RCC 7860 (cell line): ENCODE measurements at regions not wholly inside any gene's neighbourhood (a gene's known extent, or its start where the extent isn't known, plus 50 kb on each side); places are given as distances from the start of the nearest gene placed in this dataset.

ENCODE experiments used
- DNase-seq: peaks from one replicate; pipeline ENCODE4 v3.0.0-alpha.2; 2015; ENCODE audit warnings: low spot score
- FAIRE-seq: peaks from 2 replicates; lab custom pipeline; 2012; peaks lifted over from hg19 to GRCh38; lab: Jason Lieb, UNC

DNA sequence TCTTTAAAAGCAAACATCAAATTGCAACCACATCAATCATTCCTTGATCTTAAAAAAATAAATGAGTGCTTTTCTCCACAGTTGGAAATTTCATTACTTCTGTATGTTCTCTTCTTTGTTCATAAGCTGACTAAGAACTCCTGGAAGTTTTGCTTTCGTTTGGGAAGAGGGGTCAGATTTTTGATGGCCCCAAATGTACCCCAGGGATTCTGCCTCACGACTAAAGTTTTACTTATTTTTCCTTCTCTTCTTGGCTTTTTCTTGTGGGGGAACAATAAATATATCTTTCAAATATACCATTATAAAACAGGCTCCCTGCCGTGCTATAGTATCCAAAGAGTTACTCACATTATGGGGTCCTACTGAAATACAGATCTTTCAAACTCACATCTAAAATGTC is 215.0 kb upstream of the CDIN1 start:
- FAIRE-seq (no peak), DNase-seq (no peak)

DNA sequence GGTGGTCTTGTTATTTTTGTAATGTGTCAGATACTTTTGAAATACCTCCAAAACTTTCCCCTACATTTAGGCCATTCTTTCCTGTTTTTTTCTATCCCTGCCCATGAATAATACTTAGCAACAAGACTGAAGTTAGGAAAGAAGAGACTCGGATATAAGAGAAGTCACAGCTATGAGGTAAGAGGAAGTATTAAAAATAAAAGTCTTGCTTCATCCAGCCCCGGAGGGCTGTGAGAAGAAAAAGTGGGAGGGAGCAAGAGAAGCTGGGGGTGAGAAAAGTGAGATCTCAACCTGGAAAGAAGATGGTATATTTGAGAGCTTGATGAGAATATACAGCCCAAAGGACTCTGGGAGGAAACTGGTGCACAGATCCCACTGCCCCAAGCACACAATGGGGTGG is 213.5 kb upstream of the CDIN1 start:
- no peak for DNase-seq
- no peak for FAIRE-seq

DNA sequence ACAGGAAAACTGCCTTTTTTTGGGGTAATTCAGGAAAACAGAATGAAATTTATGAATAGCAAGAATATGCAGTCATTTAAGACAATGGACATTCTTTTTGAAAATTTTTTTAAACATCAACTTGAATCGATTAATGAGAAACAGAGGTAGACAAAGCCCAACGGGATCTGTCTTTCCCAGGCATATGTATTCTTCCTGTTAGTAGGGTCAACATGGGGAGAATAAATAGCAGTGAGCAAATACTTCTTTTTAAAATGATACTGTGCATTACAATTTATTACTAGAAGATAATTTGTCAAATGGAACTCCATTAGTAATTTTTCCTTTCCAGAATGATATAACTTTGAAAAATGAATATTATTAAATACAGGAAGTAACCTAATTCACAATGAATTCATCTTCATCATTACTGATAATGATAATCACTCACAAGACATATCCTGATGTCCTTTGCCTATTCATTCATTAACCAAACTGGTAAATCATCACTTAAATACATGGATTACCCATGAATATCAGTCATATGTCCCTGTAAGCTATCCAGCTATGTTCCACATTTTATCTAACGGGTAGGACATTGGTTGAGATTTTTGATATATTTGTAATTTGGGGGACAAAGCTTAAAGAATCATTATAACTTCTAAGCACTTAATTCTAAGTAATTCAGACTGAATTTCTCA is 209.2 kb upstream of the CDIN1 start:
- DNase-seq: peak; percentile 44
- FAIRE-seq: no peak

DNA sequence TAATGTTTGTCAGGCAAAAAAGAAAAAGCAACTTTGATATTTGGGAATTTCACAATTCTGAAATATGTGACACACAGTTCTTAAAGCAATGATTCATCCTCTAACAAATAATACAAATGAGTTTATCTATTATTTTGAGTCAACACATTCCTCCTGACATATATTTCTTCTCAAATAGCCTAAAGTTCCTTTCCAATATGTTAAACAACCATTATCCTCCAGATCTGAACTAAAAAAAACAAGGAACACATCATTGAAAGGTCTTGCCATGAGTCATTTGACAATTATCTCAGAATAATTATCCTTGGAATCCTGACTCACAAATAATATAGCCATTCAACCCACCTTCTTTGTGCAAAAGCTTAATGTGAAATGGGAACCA is 208.7 kb upstream of the CDIN1 start:
- DNase-seq (peak; percentile 59), FAIRE-seq (peak; percentile 88)

DNA sequence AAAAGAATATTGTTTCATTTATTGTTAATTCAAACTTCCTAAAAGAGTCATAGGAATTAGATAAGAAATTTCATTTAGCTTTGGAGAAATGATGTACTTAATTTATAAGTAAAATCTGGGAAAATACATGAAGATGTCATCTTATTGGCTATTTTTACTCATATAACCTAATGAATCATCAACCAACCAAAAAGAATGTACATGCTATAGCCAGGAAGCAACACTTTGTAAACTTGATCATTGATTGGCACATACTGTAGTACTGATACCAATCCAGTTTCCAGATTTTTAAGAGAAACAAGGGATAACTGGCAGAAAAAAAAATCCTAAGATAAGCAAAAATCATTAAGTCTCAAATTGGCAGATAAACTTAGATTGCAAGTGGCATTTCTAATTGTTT is 207.9 kb upstream of the CDIN1 start:
- DNase-seq: peak; percentile 37
- peak; percentile 52 for FAIRE-seq

DNA sequence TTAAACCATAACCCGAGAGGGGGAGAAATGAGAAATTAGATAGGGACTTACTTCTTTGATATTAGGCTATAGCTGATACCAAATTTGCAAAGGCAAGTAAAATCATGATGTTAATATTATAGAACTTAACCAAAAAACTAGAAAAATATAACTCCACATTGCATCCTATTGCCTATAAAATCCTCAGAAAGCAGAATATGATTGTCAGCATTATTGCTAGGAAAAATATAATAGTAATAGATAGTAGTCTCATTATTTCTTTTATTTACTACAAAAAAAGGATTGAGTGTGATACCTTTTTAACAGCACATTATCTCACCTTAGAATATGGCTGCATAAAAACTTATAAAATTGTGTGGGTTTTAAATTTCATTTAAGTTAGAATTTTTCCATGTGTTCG is 206.5 kb upstream of the CDIN1 start:
- DNase-seq (no peak), FAIRE-seq (no peak)

DNA sequence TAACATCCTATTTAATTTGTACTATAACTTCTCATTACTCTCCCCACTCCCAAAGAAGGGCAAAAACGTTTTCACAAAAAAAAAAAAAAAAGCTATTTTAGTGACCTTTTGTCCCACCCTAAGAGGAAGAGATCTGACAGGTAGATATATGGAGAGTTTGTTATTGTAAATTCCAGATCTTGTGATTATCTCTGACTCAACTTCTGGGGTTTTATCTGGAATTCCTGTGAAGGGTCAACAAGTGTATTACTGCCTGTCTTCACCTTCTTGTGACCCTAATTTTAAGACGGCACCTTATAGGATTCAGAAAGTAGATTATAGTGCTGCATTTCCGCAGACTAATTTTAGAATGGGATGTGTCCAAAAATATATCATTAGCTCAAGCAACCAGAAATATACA is 205.9 kb upstream of the CDIN1 start:
- FAIRE-seq (peak; percentile 88), DNase-seq (peak; percentile 73)

DNA sequence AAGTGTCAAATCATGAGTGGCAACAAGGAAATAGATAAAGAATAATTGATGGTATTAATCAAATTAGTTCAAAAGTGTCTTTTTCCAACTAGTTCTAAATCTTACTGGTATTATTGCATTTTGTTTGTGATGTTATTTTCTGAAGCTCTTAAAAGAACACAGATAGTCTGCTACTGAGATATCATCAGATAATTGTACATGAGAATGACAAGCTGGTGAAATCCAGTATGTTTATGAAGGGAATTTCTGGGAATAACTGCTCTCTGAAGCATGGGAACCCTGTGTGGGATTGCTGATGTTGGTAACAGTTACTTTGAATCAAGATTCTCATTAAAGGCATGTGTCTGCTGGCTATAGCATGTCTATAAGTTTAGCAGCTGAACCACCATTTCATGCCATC is 190.3 kb upstream of the CDIN1 start:
- DNase-seq (no peak), FAIRE-seq (no peak)

DNA sequence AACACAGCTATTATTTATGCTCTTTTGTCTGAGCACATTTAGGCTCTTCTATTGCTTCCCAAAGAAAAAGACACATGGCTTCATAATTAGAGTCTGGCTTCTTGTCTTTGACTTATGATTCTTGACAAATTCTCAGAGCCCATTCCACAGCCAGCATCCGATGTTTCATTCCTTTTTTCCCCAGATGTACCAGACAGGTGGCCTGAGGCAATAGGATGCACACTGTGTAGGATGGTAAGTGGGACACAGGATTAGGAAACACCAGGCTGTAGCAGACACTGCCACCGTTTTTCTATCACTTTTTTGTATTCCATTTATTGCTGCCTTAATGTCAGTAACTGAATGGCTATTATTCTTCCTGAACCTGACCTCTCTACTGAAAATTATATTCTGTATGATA is 188.9 kb upstream of the CDIN1 start:
- DNase-seq (no peak), FAIRE-seq (no peak)

DNA sequence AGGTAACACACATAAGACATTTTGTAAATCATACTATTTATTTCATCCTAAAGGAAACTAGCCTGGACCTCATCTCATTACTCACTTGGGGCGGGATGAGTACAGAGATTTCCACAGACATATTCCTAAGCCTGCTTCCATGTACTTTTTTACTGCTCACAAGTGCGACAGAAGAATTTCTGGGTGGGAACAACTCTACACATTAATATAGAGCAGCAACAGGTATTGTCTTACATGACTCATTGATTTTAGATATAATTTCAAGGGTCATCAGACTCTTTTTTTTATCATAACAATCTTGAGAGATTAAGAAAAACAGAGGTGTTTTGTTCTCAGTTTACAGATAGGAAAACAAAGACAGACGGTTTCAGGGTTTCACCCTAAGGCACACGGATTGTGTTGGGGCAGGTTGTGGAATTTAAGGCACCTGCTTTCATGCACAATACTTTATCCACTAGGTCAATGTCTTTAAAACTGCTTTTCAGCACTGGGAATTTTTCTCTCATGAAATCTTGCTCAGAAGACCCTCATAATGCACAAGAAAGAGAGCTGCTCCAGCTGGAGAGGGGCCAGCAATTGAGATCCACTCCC is 186.7 kb upstream of the CDIN1 start:
- DNase-seq: no peak
- no peak for FAIRE-seq

DNA sequence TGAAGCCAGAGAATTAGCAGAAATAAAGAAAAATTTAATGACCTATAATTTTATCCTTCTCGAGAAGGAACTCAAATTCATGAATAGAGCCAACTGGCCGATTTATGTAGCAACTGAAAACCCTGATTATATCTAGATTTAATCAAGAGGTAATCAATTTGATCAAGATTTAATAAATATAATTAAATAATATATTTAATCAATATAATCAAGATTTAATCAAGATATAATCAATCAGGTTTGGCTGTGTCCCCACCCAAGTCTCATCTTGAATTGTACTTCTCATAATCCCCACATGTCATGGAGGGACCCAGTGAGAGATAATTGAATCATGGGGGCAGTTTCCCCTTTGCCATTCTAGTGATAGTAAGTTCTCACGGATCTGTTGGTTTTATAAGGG is 181.2 kb upstream of the CDIN1 start:
- no peak for FAIRE-seq
- no peak for DNase-seq

DNA sequence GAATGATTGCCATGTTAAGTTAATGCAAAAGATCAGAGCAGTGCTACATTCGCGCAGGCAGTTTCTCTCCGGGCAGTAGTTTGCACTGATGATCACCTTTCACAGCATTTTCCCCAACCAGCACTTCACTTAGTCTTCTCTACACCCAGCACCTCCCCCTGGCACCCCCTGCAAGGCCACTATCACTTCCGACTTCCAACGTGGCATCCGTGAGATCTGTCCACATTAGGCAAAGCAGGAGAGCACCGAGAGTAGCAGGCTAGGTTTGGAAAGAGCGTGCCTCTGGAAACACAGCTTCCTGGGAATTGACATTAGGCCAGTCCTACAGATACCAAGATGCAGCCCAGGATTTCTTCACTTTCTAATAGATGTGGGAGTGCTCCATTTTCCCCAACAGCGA is 180.2 kb upstream of the CDIN1 start:
- no peak for FAIRE-seq
- no peak for DNase-seq

DNA sequence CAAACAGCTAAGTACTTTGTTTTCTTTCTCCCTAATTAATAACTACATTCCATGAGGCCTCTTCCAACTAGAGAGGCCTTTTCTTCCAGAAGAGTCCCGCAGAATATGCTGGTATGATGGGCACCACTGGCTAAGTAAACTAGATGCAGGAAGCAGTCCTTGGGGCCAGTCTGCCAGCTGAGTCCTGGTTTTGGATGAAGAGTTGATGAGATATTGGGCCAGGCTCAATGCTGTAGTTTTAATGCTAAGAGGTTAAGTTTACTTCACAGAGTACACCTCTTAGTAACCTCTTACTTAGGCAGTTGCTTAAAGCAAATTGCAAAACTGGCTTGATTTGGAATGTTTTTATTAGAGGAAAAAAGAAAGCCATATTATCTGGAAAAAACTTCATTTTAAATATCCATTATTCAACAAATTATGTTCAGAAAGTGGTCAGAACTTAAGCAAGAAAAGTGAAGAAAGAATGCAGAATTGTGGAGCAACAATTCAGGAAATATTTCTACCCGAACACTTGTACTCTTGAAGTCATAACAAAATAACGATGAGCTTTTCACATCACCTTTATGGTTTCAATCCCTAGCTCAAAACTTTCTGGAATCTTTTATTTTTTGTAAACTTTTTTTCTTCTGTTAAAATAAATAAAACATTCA is 178.4 kb upstream of the CDIN1 start:
- DNase-seq: no peak
- no peak for FAIRE-seq

DNA sequence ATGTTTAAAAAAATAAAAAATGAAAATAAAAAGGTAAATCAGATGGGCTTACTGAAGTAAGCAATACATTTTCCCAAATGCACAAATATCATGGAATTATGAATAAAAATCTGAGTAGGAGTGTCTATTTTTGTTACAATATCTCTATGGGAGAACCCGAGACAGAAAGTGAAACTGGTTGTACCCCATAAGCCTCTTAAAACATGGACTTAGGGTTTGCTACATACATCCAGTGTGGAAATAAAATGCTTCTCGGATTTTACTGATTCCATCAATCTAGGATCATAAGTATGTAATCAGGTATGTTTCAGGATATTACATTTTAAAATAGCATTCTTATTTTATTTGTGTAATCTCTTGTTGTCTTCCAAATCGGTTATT is 177.8 kb upstream of the CDIN1 start:
- no peak for DNase-seq
- no peak for FAIRE-seq

DNA sequence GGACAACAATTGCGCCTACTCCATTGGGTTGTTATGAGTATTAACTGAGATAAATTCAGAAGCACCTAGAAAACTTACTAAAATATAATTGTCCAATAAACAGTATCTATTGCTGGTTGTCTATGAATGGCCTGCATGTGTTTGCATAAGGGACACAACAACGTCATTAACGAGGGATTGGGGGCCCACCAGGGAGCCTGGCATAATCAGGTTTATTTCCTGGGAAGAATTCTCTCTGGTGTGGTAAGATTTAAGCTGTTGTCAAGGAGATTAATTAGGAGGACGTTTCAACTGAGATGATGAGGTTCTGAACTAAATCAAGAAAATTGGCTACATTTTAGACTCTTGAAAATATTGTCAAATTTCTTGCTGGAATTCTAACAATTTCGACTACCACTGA is 176.1 kb upstream of the CDIN1 start:
- no peak for FAIRE-seq

DNA sequence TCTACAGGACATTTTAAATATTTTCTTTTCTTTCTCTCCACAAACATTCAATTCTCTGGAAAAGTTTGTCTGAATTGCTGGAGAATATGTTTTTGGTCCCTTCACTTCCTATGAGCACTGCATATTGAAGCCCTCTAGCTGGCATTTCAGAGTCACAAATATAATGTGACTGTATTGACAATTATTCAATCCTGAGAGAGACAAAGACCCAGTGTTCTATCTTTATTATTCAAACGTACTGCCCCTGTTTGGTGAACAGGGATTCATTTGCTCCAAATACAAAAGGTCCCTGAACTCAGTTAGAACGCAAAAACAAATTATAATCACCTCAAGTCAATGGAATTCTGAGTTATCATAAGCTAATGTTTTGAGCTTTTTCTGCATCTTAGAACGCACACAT is 173.1 kb upstream of the CDIN1 start:
- FAIRE-seq: no peak
- DNase-seq: no peak

More for the DNA sequence above, 176.1 kb upstream of the CDIN1 start:
- DNase-seq: no peak

DNA sequence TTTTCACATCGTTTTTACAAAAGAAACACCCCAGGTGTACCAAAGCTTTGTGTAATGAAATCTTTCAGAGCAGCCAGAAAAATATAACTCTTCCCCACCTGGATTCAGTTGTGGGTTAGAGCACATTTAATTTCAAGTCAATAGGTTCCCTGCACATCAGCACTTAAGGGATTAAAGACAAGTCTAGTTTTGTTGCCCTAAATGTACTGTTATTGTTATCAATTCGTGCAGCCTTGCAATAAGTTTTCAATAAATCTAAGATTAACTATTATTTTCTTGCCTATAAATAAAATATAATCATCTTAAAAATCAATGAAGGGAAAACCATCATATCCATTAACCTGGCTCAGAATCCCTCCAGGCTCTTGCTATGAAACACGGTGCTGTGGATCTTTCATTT is 172.5 kb upstream of the CDIN1 start:
- DNase-seq: no peak
- no peak for FAIRE-seq

DNA sequence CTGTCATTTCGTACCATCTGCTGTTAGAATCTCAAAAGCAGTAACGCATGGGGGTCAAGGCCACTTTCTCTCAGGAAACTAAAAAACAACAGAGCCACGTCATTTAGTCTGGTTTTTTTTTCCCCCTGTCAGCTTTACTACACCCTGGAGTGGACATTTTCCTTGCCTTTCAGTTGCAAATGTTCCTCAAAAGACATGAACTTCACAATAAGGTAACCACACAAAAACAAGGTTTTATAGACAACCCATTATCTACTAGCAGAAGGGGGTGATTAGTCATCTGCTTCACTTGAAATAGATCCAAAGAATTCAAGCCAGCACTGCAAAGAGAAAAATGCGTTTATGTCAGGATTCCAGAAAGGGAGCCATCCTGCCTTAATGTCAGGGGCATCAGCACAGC is 171.8 kb upstream of the CDIN1 start:
- peak; percentile 81 for FAIRE-seq
- peak; percentile 47 for DNase-seq

DNA sequence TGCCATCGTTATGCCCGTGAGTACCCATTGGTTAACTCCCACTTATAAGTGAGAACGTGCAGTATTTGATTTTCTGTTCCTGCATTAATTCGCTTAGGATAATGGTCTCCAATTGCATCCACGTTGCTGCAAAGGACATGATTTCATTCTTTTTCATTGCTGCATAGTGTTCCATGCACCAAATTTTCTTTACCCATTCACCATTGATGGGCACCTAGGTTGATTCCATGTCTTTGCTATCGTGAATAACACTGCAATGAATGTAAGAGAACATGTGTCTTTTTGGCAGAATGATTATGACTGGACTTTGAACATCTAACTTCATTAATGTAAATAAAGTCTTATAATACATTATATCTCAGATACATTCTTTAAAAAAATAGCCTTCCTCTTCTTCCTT is 169.6 kb upstream of the CDIN1 start:
- no peak for DNase-seq
- no peak for FAIRE-seq

DNA sequence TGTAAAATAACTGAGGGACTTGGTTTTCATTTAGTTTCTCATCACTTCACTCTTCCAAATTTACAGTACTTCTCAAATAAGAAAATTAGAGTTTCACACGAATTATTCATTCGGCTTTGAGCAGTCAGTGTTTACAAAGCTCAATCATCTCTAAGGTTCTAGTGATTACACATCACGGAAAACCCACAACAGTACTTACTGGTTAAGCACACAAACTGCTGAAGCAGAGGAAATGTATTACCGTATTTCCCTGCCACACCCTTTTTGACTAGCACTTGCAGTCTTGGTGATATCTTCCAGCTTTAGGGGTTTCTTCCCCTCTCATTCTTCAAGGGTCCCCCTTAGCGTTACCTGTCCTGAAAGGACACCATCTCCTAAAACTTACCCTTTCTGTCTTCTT is 164.8 kb upstream of the CDIN1 start:
- FAIRE-seq: peak; percentile 74
- DNase-seq: peak; percentile 79

DNA sequence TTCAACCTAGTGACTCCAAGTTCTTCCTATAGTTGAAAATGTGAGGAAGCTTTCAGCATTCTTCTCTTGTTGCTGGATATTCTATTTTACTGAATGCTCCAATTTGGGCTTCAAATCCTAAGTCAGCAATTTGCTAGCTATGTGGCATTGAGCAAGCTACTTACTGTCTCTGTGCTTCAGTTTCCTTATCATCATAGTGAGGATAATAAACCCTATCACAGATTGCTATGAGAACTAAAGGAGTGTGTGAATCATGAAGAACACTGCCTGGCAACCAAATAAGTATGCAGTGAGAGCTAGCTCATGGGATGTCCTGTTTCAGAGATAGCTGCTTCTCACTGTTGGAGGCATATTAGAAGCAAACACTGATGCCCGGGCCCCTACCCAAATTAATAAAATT is 163.8 kb upstream of the CDIN1 start:
- DNase-seq (peak; percentile 72), FAIRE-seq (no peak)

DNA sequence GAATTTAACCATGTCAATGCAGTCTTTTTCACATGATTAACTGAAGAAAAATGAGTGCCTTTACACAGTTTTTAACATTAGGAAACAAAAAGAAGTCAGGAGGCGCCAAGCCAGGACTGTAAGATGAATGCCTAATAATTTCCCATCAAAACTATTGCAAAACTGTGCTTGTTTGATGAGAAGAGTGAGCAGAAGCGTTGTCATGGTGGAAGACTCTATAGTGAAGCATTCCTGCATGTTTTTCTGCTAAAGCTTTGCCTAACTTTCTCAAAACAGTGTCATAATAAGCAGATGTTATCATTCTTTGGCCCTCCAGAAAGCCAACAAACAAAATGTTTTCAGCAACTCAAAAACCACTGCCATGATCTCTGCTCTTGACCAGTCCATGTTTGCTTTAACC is 156.8 kb upstream of the CDIN1 start:
- no peak for DNase-seq

DNA sequence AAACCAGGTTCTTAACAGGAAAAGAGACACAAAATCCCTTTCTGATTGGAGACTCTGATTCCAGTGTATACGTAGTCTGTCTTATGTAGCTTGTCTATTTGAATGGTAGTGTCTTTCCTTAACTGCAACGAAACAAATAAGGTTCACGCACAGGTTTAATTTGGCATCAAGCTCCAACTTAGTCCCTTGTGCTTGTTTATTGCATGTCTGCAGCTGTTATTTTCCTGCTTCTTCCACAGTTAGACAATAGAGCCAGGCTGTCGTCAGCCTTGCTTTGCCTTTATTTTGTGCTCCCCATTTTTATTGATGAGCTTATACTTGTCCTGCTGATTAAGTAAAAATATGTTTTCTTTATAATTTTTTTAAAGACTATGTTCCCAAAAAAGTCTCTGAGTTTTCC is 152.7 kb upstream of the CDIN1 start:
- DNase-seq (no peak), FAIRE-seq (no peak)

More for the DNA sequence above, 156.8 kb upstream of the CDIN1 start:
- FAIRE-seq: no peak
